HG03108 (cell line): ENCODE measurements at regions not wholly inside any gene's neighbourhood (a gene's known extent, or its start where the extent isn't known, plus 50 kb on each side); places are given as distances from the start of the nearest gene placed in this dataset.

Experiments
- ATAC-seq: cut with Tn5 transposase; IDR thresholded peaks from one replicate; pipeline ENCODE4 v1.9.1; 2021; ENCODE audit warnings: moderate library complexity; ENCODE audit not compliant: unreplicated experiment

DNA sequence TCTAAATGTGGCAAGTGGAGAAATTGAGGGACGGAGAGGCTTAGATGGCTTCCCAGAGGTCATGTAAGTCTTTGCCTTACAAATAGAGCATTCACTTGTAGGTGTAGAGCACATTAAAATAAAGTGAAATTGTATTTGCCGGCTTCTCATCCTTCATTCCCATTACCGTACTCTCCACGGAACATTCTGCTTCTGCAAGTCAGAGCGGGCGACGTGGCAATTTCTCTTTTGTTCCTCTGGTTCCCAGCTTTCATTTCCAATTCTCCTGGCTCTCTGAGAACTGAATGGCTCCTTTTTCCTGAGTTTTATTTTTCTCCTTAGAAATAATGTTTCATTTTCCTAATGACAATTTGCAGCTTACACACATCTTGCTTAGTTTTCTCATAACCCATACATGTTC lies 51.3 kb upstream of the PFKP start:
- no peak for ATAC-seq

DNA sequence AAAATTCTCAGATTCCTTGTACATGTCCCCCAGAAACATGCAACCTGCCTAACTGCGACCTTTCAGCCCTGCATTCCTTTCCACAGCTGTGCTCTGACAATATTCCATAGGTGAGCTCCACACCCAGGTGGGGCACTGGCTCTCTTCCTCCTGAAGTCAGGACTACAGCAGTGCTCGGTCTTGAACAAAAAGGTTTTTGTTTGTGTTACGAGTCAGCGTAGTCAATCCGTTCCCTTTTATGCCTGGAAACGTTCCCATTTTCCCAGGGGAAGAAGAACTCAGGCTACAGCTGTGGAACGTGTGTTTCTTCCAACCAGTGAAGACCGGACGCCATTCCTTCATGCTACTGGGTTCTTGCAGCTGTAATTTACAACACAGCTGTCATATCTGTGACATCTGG lies 52.4 kb upstream of the PFKP start:
- no peak for ATAC-seq

DNA sequence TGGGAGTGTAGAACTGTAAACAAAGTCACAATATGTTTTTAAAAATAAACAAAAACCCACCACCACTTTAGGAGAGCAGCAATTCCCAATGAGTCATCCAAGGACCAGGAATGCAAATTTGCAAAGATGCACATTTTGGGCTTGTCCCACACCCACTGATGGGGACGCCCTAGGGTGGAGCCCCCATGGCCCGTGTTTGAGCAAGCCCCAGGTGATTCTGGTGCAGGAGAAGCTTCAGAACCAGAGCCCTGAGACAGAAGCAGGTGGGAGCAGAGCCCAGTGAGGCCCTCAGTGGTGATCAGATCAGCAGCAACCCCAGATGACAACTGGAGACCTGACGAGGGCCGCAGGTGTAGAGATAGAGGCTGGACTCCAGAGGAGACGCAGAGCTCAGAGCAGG lies 55.1 kb upstream of the PFKP start:
- ATAC-seq: no peak

DNA sequence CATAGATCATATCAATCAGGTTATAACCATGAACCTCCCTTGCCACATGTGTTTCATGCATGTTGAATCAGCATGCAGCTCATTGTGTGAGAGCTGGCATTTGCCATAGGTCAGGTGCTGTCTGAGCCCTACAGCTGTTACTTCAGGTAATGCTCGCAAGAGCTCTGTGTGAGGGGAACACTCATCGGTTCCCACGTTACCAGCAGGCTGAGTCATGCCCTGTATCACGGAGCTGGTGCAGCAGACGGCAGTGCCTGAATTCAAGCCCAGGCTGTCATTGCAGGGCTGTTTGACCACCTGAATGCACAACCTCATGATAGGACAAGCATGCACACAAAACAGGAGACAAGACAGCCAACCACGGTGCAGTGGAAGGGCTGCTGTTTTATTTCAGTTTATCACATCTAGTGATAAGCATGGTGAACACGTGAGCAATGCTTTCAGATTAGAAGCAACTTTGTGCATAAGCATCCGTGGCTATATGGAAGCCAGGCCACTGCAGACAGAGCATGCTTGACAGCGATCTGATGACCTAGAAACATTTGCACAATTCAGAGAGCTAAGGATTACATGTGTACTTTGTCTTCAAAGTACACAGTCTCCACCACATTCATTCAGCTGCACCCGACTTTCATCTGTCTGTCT lies 56.4 kb upstream of the PFKP start:
- no peak for ATAC-seq

DNA sequence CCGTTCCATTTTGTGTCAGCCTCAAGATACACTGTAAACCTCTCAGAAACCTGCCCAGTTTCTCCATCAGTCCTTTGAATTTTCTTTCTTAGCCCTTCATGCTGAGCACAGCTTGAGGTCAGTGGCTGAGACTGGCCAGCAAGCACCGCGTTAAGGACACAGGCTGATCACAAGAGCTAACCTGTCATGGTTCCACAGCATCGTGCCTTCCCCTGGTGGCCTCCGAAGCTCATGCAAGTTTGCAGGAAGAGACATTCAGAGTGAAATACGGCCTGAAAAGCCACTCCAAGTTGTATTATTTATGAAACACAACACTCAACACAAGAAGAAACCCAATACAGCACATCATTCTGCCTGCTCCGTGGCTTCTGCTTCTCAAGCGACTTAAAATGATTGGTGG lies 57.0 kb upstream of the PFKP start:
- no peak for ATAC-seq

DNA sequence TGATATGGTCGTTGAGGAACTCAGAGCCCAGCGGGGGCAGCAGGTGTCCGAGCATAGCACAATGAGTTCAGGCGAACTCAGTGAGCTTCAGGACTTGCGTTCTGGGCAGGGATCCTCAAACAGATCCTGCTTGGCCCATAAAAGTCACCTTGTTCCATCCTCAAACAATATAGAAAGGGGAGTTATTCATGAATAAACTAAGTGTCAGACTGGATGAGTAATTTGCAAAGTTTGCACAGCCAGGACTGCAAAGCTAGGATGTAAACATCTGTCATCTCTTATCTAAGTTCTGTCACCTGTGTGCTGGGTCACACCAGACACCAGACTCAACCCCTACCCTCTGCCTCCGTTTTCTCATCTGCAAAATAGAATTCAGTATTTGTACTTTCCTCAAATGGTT lies 58.0 kb upstream of the PFKP start:
- no peak for ATAC-seq

DNA sequence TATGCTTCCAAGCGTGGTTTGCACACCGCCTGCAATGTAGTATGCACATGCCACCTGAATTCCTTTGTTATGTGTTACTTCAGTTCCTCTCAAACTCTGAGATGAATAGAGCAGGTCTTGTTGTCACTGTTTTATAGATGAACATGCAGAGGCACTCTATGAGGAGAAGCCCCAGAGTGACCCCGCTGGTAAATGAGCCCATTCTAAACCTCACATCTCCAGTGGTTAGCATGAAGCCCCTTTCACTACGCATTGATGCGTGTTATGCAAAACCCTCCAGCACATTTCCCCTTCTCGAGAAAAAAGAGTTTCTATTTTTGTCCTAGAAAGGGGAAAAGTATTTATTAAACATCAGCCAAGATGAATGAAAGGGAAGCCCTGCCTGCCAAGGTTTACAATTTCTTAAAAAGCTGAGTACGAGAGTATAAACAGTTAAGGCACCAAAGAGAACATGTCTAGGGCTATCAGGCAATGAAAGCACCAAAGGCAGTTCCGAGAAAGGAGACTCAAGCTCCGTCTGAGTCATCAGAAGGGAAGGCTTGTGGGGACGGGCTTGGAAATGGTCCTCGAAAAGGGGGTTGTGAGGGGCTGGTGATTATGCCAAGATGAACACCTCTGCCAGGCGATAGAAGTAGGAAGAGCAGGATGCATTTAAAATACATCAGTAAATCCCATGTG lies 58.7 kb upstream of the PFKP start:
- no peak for ATAC-seq

DNA sequence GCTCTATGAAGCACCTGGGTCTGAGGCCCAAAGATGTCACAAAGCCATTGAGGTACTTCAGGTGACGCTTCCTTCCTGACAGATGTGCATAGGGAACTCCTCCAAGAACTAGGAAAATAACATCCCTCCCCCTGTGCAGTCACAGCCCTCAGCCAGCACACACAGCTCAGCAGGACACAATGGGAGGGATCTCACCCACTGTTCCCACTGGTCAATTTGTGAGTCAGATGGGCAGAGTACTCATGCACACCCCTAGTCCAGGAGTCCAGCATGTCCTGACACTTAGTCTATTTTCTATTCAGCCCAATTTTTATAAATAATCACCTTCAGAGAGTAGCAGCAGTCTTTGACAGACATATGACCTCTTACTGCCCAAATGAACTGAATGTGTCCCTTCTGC lies 60.7 kb upstream of the PFKP start:
- ATAC-seq: no peak

DNA sequence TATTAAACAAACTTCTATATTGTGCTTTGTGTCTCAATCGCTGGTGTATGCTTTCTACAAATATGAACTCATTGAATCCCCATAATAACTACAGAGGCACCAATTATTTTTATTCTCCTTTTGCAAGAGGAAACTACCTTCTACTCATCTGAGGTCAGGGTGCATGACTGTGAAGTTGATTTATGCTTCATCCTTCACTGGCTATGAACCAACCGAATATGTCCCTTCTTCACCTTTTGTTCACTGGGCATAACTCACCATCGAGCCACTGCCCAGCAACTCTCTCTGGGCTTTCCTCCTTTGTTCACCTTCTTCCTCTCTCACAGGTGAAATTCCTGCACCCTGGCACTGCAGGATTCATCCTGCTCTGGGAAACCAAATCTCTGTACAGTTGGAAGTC lies 61.3 kb upstream of the PFKP start:
- no peak for ATAC-seq

DNA sequence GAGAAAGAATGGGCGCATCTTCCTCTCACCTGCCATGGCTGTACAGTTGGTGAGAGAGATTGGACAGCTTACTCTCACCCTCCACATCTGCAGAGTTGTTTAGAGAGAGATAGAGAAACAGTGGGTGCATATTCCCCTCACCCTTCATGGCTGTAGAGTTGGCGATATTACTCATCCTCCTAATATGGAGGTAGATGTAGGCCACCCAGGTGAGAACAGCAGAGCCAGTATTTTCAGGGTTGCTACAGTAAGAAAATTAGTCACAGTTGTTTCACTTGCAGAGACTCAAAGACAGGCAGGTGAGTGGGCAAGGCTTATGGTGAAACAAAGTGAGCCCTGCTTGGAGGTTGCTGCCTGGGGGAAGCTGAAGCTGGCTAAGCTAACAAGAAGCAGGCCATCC lies 65.0 kb upstream of the PFKP start:
- ATAC-seq: no peak

DNA sequence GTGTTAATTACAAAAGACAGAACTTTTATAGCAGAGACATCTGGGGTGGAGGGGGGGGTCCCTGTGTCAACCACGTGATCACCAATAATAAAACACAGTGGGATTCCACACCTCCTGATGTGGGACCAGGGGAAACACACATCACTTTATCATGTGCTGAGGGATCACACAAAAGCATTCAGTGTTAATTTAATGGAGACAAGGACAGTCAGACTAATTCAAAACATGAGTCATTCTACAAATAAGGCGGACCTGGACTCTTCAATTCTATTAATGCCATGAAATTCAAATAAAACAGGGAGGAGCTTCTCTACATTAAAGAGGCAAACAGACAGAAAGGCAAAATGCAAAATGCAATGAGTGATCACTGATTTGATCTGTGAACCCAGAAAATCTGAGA lies 67.3 kb upstream of the PFKP start:
- no peak for ATAC-seq

DNA sequence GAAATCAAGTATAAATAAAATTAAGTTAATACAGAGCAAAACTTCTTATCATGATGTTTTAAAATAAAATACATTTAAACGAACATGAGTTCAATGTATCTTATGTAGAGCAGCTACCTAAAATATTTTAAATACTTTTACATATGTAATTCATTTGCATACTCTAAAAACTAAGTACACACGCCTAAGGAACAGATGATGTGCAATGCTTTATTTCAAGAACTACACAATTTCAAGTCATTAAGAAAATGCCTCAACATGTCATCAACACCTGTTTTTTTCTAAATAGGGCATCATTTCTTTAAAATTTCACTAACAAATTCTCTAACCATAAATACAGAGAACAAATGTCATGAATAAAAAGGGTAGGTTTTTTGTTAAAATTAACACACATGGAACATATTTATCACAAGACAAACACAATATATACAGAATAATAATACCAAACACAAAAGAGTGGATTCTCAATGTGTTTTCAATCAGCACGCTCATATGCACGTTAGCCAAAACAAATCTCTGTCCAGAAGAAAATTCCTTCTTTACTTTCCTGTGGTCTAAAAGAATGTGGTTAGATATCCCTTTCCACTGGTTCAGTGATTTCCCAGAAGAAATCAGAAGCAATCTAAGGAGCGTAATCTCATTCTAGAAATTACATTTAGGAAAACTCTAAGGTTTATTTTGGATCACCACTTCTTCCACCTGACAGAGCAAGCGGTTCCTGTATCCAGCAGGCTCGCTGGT lies 73.0 kb upstream of the PFKP start:
- no peak for ATAC-seq

DNA sequence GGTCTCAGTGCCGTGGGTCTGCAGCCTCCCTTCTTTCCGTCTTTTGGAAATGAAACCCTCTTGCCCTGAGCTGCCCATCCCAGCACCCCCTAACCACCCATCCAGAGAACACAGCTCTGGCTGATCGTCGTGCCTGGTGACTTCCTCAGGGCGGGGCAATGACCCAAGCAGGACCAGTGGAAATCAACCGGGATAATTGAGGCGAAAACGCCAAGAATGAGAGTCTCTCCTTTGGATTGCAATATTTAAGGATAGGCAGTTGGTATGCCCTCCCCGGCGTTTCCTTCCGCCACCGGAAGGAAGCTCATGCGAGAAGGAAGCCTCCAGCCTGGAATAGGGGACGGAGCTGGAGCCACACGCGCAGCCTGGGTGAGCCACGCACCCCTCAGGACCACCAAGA lies 73.7 kb upstream of the PFKP start:
- ATAC-seq: no peak

DNA sequence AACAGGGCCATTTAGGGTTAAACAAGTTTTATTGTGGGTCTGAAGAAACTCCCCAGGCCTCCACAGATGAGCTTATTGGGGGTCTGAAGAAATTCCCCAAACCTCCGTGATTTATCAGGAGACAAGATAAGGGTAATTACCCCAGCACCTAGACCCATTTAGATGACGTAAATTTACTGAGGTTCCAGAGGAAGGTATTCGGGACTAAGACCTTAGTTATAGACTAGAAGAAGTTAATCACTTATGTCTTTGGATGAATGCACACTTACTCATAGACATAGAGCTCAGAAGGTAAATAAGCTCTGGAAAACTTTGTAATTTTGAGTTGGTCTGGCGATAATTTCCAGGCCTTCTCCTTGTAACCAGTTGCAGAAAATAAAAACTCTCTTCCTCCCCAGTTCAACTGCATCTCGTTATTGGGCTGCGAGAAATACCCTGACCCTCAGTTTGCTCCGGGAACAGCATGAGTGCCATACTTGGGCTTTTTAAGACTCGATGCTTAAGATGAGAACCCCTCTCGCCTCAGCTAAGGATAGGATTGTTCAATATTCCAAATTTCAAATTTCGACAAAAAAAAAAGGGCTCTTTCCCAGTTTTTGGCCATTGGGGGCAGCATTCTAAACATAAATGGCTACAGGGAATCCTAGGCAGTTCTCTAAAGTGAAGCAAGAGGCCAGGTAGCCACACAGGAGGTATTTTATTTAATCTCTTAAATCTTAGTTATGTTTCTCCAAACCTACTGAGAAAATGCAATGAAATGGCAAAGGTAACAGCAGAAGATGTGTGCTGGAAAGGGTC lies 74.7 kb upstream of the PFKP start:
- no peak for ATAC-seq

DNA sequence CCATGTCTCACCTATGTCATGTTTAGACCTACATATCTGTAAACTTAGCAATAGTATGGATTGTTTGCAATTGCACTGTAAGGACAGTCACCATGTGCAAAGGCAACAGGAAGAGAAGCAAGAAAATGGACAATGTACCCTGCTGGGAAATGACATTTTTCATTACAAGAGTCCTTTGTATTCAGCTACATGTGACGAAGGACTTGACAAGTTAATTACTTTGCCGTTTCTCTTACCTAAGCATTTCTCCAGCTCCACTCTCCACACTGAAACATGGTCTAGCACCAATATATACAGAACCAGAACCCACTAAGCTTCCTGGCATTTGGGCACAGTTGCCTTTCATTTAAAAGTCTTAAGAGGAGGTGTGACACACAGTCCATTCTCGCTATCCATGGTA lies 76.6 kb upstream of the PFKP start:
- no peak for ATAC-seq

DNA sequence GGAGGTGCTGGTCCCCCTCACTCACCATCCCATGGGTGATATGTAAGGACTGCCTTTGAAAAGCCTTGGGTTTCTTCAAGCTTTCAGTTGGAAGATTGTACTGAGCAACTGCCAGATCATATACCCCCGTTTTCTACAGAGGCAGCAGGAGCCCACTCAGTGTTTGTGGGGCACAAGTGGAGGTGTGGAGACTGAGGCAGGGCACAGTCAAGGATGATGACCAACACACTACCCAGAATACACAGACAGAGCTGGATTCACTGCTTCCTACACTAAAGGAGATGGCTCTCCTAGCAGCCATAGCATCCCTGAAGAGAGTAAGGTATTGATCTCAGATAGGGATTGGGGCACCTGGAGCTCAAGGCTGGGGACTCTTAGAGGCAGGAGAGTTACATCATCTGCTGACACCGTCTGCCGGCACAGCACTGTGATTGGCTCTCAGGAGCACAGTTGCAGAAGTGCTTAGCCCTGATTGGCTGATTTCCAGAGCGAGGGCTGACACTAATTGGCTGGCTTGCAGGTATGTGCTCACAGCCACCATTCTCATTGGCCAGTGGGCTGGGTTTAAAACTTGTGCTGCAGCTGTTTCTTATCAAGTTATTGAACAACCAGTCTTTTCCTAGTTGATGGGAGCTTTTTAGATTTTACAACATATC lies 77.9 kb upstream of the PFKP start:
- ATAC-seq: no peak

DNA sequence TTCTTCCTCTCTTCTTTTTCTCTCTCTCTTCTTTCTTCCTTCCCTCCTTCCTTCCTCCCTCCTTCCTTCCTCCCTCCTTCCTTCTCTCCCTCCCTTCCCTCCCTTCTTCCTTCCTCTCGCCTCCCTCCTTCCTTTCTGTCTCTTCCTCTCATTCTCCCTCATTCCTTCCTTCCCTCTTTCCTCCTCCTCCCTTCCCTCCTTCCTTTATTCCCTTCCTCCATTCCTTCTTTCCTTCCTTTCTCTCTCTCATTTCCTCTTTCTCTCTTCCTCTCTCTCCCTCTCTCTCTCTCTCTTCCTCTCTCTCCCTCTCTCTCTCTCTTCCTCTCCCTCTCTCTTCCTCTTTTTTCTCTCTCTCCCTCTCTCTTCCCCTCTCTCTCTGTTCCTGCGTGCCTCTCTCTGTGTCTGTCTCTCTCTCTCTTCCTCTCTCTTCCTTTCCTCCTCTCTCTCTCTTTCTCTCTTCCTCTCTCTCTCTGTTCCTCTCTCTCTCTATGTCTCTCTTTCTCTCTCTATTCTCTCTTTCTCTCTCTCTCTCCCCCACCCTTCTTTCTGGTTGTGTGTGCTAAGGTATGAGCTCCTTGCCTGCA lies 80.1 kb upstream of the PFKP start:
- ATAC-seq: no peak

DNA sequence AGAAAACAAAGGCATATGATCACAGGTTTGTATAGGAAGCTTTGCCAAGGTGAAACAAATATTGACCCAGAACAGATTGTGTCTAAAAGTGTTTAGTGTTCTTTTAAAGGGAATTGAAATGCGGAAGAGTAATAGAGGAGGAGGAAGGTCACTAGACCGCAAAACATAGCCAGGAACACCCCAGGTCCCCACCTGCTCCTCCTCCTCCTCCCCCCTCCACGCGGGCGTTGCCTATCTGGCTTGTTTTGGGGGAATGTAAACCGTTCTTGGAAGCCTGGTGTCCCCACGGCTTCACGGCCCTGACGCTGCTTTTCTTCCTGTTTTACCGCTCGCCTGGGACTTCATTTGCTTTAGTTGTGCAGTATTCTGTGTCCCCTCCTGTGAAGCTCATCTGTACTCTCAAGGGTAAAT lies 81.0 kb upstream of the PFKP start:
- ATAC-seq: no peak

DNA sequence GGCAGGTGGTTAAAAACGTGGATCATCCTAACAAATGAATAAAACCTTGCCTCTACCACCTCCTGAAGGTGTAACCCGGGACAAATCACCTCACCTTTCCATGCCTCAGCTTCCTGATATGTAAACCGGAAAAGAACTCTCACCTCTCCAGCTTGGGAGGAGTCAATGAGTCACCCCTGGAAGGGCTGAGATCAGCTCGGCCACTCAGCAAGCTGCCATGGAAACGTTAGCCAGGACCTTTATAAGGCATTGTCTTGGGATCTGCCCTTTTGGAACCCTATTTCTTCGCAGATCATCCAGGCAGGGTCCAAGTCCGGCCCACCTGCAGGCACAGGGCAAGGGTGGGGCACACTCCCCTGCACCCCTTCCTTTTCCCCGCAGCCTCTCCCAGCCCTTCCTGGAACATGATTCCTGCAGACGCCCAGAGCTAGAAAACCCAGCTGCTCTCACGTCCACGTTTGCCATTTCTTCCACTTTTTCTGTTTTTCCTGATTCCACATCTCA lies 81.6 kb upstream of the PFKP start:
- ATAC-seq: no peak

DNA sequence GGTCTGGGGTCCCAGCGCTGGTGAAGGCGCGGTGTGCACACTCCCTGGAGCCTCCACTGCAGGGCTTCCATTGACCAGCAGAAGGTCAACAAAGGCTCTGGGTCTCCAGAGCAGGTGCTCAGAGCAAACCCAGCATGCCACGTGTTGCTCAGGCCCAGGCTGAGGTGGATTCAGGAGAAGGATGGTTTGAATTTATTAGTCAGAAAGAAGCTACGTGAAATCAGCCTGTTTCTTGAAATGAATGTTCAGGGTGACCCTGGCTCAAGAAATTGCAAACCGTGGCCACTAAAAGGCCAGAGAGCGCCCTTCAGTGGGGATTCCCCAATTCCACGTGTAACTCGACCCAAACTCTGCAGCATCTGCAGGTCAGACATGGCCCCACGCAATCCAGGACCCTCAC lies 82.7 kb upstream of the PFKP start:
- no peak for ATAC-seq

DNA sequence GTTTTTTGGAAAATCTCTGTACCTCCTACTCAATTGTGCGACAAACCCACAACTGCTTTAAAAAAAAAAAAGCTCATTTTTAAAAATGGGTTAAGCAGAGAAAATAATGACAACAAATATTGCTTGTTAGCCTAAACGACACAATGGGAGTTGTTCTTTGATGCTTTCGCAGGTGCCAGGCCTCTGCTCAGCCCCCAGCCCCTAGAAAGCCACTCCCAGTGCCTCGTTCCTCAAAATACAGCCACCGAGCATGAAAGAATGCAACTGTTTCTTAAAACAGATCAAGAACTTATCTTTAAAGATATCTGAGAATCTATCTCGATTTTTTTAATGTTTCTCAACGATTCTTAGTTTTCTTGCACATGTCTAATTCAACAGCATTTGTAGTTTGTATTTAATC lies 85.2 kb upstream of the PFKP start:
- ATAC-seq: no peak
